Esophagus (tissue), 2 donors: ENCODE measurements at regions not wholly inside any gene's neighbourhood (a gene's known extent, or its start where the extent isn't known, plus 50 kb on each side); places are given as distances from the start of the nearest gene placed in this dataset.
"Not testable (repeated sequence)": the region's sequence is repeated elsewhere in the genome, so short reads cannot be mapped to it uniquely, and the experiment has no call there.

ENCODE experiments used
- H3K27ac ChIP-seq, 2 donors: one replicate each; pipeline ENCODE4 v1.5.1; 2013; ENCODE audit warnings: low read depth in 2 of 2, mild to moderate bottlenecking in 2 of 2, inconsistent platforms in 1 of 2, low read length in 1 of 2, moderate library complexity in 1 of 2
- H3K27me3 ChIP-seq, 2 donors: one replicate each; pipeline ENCODE4 v1.6.1; 2013; ENCODE audit warnings: low read length in 2 of 2, control low read depth in 1 of 2, mild to moderate bottlenecking in 1 of 2; ENCODE audit not compliant: insufficient read depth in 2 of 2, control insufficient read depth in 1 of 2
- H3K36me3 ChIP-seq, 2 donors: one replicate each; pipeline ENCODE4 v1.6.1; 2013; ENCODE audit warnings: low read length in 1 of 2; ENCODE audit not compliant: control insufficient read depth in 2 of 2, insufficient read depth in 2 of 2
- H3K4me1 ChIP-seq, 2 donors: one replicate each; pipeline ENCODE4 v1.6.1; 2013; ENCODE audit warnings: low read length in 1 of 2; ENCODE audit not compliant: control insufficient read depth in 2 of 2, insufficient read depth in 2 of 2
- H3K4me3 ChIP-seq, 2 donors: one replicate each; pipeline ENCODE4 v1.5.1; 2013; ENCODE audit warnings: low read length in 2 of 2, mild to moderate bottlenecking in 2 of 2, low read depth in 1 of 2, moderate library complexity in 1 of 2
- H3K9me3 ChIP-seq, 2 donors: one replicate each; pipeline ENCODE4 v1.6.1; 2013; ENCODE audit warnings: mild to moderate bottlenecking in 2 of 2, low read depth in 1 of 2, low read length in 1 of 2, moderate library complexity in 1 of 2; ENCODE audit not compliant: control insufficient read depth in 2 of 2, insufficient read depth in 1 of 2
- WGBS, 2 donors: extraction: QIAGEN DNeasy Blood & Tissue Kit; methylation state at CpG; one replicate each; pipeline ENCODE4 v1.1.7; 2013; 5-methylcytosine and 5-hydroxymethylcytosine counted together
- donor health status: healthy with polysubstance abuse.
- donor health status: Bipolar disorder and iron deficiency.

DNA sequence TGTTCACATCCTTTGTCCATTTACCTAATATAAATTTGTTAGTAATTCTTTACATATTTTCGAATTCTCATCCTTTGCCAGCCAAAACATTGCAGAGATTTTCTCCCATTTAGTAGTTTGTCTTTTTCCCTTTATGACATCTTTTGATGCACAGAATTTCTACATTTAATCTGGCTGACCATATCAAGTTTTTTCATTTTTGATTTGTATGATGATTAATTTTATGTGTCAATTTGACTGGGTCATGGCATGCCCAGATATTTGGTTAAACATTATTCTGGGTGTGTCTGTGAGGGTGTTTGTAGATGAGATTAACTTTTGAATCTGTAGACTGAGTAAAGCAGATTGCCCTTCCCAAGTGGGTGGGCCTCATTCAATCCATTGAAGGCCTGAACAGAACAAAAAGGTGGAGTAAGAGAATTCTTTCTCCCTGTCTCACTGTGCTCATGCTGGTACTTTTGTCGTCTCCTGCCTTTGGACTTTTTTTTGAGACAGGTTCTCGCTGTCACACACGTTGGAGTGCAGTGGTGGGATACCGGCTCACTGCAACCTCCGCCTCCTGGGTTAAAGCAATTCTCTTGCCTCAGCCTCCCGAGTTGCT, 72.1 kb upstream of the EPB41L1 start:
- Histone ChIP-seq H3K4me1 (no peaks in the 10 kb centered on the region), H3K27me3 (no peaks in the 10 kb centered on the region), H3K36me3 (no peaks in the 10 kb centered on the region), H3K4me3 (no peak overlapping the region), H3K9me3 (no peaks in the 10 kb centered on the region), H3K27ac (peak overlapping the region; percentile 74 to 81)
- WGBS, 2 donors, result 59 to 71% methylated on average over 7 of the region's 7 CpGs

DNA sequence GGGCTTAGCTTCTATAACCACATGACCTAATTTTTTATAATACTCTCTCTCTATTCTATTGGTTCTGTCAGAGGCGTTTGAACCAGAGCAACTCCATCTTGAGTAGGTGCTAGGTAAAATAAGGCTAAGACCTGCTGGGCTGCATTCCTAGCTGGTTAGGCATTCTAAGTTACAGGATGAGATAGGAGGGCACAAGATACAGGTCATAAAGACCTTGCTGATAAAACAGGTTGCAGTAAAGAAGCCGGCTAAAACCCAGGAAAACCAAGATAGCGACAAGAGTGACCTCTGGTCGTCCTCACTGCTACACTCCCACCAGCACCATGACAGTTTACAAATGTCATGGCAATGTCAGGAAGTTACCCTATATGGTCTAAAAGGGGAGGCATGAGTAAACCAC, 71.3 kb upstream of the EPB41L1 start:
- not testable (repeated sequence) for H3K36me3 ChIP-seq, H3K9me3 ChIP-seq, H3K27me3 ChIP-seq, H3K4me3 ChIP-seq, H3K4me1 ChIP-seq
- peak overlapping the region; percentile 74 to 81 for H3K27ac ChIP-seq
- 62% methylated on average over 4 of the region's 4 CpGs for WGBS, 2 donors

DNA sequence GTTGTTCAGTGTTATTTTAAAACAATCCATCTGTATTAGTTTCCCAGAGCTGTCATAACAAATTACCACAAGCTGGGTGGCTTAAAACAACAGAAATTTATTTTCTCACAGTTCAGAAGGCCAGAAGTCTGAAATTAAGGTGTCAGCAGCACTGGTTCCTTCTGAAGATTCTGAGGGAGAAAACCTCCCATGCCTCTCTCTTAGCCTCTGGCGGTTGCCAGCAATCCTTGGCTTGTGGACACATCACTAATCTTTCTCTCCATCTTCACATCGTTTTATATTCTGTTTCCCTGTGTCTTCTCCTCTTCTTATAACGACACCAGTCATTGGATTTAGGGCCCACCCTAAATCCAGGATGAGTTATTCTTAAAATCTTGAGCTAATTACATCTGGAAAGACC, 70.2 kb upstream of the EPB41L1 start:
- no peaks in the 10 kb centered on the region for H3K36me3 ChIP-seq
- no peak overlapping the region for H3K4me3 ChIP-seq
- H3K4me1 ChIP-seq, result no peaks in the 10 kb centered on the region
- 91 to 95% methylated on average over 3 of the region's 3 CpGs for WGBS, 2 donors
- H3K9me3 ChIP-seq, result no peaks in the 10 kb centered on the region
- no peaks in the 10 kb centered on the region for H3K27me3 ChIP-seq
- H3K27ac ChIP-seq, result peak overlapping the region; percentile 60 to 70

DNA sequence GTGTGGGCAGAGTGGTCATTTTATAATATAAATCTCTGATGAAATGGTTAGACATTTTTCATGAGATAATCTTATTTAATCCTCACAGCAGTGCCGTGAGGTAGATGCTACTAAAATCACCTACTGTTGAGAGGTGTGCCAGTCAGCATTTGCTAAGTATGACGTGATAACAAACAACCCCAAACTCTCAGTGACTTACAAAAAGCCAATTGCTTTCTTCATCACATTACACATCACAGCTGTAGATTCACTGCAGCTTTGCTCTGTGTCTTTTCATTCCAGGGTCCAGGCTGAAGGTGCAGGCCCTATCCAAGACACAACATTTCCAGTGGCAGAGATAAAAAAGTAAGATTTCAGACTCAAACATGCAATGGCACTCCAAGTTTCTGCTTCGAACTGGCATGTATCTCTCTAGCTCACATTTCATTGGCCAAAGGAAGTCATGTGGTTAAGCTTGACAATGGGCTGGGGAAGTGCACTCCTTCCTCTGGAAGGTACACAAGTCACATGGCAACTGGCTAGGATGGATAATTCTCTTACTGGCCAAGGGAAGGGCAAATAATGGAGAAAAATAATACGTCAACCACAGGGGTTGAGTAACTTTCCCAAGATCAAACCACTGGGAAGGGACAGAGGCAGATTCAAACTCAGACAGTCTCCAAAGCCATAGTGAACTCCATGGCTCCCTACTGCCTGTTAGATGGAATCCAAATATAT, 69.5 kb upstream of the EPB41L1 start:
- Histone ChIP-seq H3K27ac (peak overlapping the region; percentile 83 to 96), H3K4me3 (no peak overlapping the region), H3K9me3 (no peaks in the 10 kb centered on the region), H3K4me1 (no peaks in the 10 kb centered on the region), H3K36me3 (no peaks in the 10 kb centered on the region), H3K27me3 (no peaks in the 10 kb centered on the region)
- WGBS, 2 donors, result 58 to 62% methylated on average over 4 of the region's 4 CpGs

DNA sequence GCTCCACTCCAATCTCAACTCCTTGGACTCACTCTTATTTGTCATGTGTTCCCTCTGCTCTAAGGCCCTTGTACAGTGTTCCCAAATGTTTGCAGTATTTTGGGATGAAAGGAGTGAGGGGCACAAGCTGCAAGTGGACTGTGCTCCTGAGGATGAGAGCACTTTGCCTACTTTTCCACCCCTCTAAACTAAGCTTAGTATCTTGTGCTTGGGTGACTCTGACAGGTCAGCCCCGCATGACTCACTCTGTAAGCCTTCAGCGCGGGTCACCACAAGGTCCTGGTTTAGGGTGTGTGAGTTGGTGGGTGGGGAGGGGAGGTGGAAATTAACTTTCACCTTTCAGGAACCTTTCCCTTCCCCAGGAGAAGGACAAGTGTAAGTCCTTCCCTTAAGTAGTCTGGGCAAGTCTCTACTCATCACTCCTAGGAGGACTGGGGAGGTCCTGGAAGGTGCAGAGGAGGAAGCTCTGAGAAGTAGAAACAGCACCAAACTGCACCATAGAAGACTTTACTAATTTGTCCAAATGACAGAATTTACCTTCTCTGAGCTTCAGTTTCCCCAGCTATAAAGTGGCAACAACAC, 68.8 kb upstream of the EPB41L1 start:
- peak overlapping the region; percentile 83 to 96 for H3K27ac ChIP-seq
- no peaks in the 10 kb centered on the region for H3K27me3 ChIP-seq
- H3K36me3 ChIP-seq, result no peaks in the 10 kb centered on the region
- no peak overlapping the region for H3K4me3 ChIP-seq
- no peaks in the 10 kb centered on the region for H3K9me3 ChIP-seq
- 41 to 59% methylated on average over 3 of the region's 3 CpGs for WGBS, 2 donors
- no peaks in the 10 kb centered on the region for H3K4me1 ChIP-seq

DNA sequence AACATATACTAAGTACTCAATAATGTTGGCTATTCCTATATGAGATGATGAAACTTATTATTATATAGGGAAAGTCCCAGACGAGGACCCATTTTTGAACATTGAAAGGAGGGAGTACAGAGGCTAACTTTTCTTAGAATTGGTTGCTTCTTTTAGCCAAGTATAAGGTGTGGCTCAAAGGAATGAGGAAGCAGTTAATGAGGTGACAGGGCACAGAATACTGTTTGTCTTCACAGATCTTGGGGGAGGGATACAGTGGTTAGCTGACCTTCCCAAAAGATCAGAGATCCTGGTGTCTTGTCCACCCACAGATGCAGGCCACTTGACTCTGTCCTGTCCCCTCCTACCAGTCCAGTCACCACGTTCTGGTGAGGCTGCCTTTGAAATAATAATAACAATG, 67.8 kb upstream of the EPB41L1 start:
- Histone ChIP-seq H3K4me1 (peaks cover 0 to under 1% of the 10 kb centered on the region in 2 donors), H3K27me3 (no peaks in the 10 kb centered on the region), H3K9me3 (no peaks in the 10 kb centered on the region), H3K27ac (peak overlapping the region; percentile 78 to 95), H3K4me3 (no peak overlapping the region), H3K36me3 (no peaks in the 10 kb centered on the region)
- 24 to 25% methylated on average over 2 of the region's 2 CpGs for WGBS, 2 donors

DNA sequence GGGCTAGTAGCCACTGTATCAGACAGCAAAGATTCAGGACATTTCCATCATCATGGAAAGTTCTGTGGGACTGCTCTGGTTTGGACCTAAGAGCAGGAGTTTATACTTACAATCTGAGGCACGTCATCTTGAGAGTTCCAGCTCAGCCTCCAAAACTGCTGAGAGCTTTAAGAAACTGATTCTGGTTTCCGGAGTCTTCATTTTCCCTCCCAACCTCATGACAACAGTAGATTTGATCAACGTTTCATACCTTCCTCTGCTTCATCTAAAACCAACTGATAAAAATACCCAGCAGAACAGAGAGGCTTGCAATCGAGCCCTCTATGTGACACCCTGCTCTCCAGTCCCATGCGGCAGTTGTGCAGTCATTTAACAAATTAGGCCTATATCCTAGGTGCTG, 64.3 kb upstream of the EPB41L1 start:
- H3K27ac ChIP-seq, result peak overlapping the region; percentile 53 to 66
- H3K36me3 ChIP-seq, result no peaks in the 10 kb centered on the region
- peaks cover 0 to 4% of the 10 kb centered on the region in 2 donors for H3K9me3 ChIP-seq
- no peak overlapping the region for H3K4me3 ChIP-seq
- WGBS, 2 donors, result 88 to 90% methylated on average over 5 of the region's 5 CpGs
- H3K4me1 ChIP-seq, result peaks cover 0 to 8% of the 10 kb centered on the region in 2 donors
- H3K27me3 ChIP-seq, result no peaks in the 10 kb centered on the region

DNA sequence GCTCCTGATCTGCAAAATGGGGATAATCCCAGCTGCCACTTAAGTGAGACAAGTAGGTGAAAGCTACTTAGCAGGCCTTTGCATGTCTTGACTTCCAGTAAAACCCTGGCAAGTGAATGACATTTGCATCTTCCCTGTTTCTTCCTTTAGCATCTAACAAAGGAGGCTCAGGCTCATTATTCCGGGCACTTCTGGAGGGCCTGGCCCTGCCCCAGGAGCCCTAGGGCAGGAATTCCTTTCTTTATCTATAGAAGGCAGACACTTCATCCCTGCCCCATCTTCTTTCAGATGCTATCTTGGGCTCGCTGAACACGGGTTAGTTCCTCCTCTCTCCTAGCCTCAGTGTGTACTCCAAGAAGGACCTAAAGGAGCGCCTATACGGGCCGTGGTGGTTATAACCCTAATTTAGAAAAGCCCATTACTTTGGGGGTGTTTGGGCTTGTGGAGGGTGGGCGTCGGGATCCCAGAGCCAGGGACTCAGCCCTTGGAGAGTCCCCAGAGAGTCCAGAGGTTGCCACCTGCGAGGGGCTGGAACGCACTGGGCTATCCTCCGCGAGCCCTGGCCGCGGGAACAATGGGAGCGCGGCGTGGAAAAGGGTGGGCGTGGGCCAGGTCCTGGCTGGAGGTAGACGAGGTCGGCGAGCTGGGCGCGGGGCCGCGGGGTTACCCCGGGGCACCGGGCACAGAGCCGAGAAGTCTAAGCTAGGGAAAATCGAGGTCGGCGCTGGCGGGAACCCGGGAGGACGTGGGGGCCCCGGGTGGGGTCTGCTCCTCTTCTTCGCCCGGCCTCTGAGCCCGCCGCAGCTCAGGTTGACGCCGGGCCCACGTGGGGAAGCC, 62.8 kb upstream of the EPB41L1 start:
- H3K36me3 ChIP-seq, result no peaks in the 10 kb centered on the region
- 7 to 15% methylated on average over 34 to 42 of the region's 42 CpGs for whole genome bisulfite sequencing, 2 donors

DNA sequence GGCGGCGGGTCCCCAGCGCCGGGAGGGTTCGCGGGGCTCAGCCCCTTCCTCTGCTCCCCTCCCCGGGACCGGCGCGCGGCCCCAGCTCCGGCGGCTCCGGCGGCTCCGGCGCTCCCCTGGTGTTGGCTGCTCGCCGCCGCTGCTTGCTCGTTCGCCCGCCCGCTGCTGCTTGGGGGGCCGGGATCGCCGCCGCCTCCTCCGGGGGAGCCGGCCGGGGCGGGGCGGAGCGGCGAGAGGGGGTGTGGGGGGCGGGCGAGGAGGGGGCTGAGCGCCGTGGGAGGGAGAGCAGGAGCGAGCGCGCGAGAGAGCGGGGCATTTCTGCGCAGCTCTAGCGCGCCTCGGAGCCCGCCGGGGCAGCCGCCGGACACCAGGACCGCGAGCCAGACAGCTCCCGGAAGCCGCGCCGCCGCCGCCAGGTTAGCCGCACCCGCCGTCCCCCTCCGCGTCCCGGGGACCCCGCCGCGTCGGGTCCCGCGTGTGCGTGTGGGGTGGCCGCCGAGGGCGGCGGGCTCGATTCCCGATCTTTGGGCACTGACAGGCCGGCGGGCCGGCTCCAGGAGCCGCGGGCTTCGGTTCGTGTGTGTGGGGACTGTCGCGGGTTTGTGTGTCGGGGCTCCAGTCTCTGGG, 62.0 kb upstream of the EPB41L1 start:
- 1% methylated on average over 60 to 88 of the region's 89 CpGs for WGBS, 2 donors
- Histone ChIP-seq H3K4me1 (peaks cover 2 to 14% of the 10 kb centered on the region in 2 donors), H3K4me3 (peak overlapping the region; percentile 79 to 90), H3K36me3 (no peaks in the 10 kb centered on the region), H3K27ac (peak overlapping the region; percentile 93 to 94), H3K27me3 (no peaks in the 10 kb centered on the region), H3K9me3 (peaks cover 0 to 4% of the 10 kb centered on the region in 2 donors)

More for the DNA sequence above, 62.8 kb upstream of the EPB41L1 start:
- H3K9me3 ChIP-seq, result peaks cover 0 to 4% of the 10 kb centered on the region in 2 donors
- H3K4me3 ChIP-seq, result peak overlapping the region; percentile 79 to 90
- H3K27me3 ChIP-seq, result no peaks in the 10 kb centered on the region
- H3K4me1 ChIP-seq, result peaks cover under 1 to 9% of the 10 kb centered on the region in 2 donors
- H3K27ac ChIP-seq, result peak overlapping the region; percentile 93 to 94
